ENCODE measurements at regions not wholly inside any gene's neighbourhood (a gene's known extent, or its start where the extent isn't known, plus 50 kb on each side); places are given as distances from the start of the nearest gene placed in this dataset.

- no peaks in the 10 kb centered on the region for H3K36me3 Mint-ChIP-seq
- peaks cover 5% of the 10 kb centered on the region for H3K27me3 Mint-ChIP-seq
- DNase-seq, result no peak
- no peak overlapping the region for H3K27ac Mint-ChIP-seq
- ATAC-seq (ENCODE audit: low read depth), result no peak
- H3K4me3 Mint-ChIP-seq, result no peak overlapping the region
- H3K9me3 Mint-ChIP-seq, result peaks cover 8% of the 10 kb centered on the region
- POLR2A ChIA-PET, result no interaction called here
- peaks cover 3% of the 10 kb centered on the region for H3K4me1 Mint-ChIP-seq
These were observed 119.4 kb upstream of the GADL1 start for GRCh38 chr3:31013843-31014242.

GRCh38 chr3:31014317-31015040, 120.0 kb upstream of the GADL1 start:
- Mint-ChIP-seq H3K4me3 (no peak overlapping the region), H3K27me3 (peaks cover 5% of the 10 kb centered on the region), H3K4me1 (no peaks in the 10 kb centered on the region), H3K27ac (no peak overlapping the region), H3K9me3 (peaks cover 5% of the 10 kb centered on the region), H3K36me3 (no peaks in the 10 kb centered on the region)
- no peak for ATAC-seq (ENCODE audit: low read depth)
- POLR2A ChIA-PET, result no interaction called here
- no peak for DNase-seq

GRCh38 chr3:31016196-31016595, 121.7 kb upstream of the GADL1 start:
- POLR2A ChIA-PET, result no interaction called here
- H3K4me3 Mint-ChIP-seq, result no peak overlapping the region
- no peaks in the 10 kb centered on the region for H3K4me1 Mint-ChIP-seq
- H3K27ac Mint-ChIP-seq, result no peak overlapping the region
- H3K27me3 Mint-ChIP-seq, result peaks cover 2% of the 10 kb centered on the region
- H3K9me3 Mint-ChIP-seq, result peaks cover 3% of the 10 kb centered on the region
- DNase-seq (no peak), ATAC-seq (ENCODE audit: low read depth) (no peak)
- H3K36me3 Mint-ChIP-seq, result no peaks in the 10 kb centered on the region

- H3K4me1 Mint-ChIP-seq, result no peaks in the 10 kb centered on the region
- H3K4me3 Mint-ChIP-seq, result no peak overlapping the region
- POLR2A ChIA-PET, result no interaction called here
- no peaks in the 10 kb centered on the region for H3K27me3 Mint-ChIP-seq
- no peak overlapping the region for H3K27ac Mint-ChIP-seq
- no peaks in the 10 kb centered on the region for H3K36me3 Mint-ChIP-seq
- peaks cover 4% of the 10 kb centered on the region for H3K9me3 Mint-ChIP-seq
- ATAC-seq (ENCODE audit: low read depth), result no peak
- DNase-seq, result no peak
These were observed 128.3 kb upstream of the GADL1 start for GRCh38 chr3:31022716-31023115.

GRCh38 chr3:31025541-31025940, 131.1 kb upstream of the GADL1 start:
- Mint-ChIP-seq H3K36me3 (no peaks in the 10 kb centered on the region), H3K4me1 (no peaks in the 10 kb centered on the region), H3K9me3 (peaks cover 2% of the 10 kb centered on the region), H3K4me3 (no peak overlapping the region), H3K27me3 (no peaks in the 10 kb centered on the region), H3K27ac (no peak overlapping the region)
- DNase-seq (no peak), ATAC-seq (ENCODE audit: low read depth) (no peak)
- POLR2A ChIA-PET, result no interaction called here

GRCh38 chr3:31027191-31027761, 132.8 kb upstream of the GADL1 start:
- DNase-seq (no peak), ATAC-seq (ENCODE audit: low read depth) (no peak)
- Mint-ChIP-seq H3K4me3 (no peak overlapping the region), H3K4me1 (no peaks in the 10 kb centered on the region), H3K36me3 (no peaks in the 10 kb centered on the region), H3K9me3 (peaks cover 2% of the 10 kb centered on the region), H3K27me3 (no peaks in the 10 kb centered on the region), H3K27ac (no peak overlapping the region)
- POLR2A ChIA-PET, result no interaction called here

- no peak overlapping the region for H3K4me3 Mint-ChIP-seq
- H3K27me3 Mint-ChIP-seq, result no peaks in the 10 kb centered on the region
These were observed 133.5 kb upstream of the GADL1 start for GRCh38 chr3:31027914-31028313.

GRCh38 chr3:31028766-31029165, 134.3 kb upstream of the GADL1 start:
- ATAC-seq (ENCODE audit: low read depth) (no peak), DNase-seq (no peak)
- POLR2A ChIA-PET, result no interaction called here
- Mint-ChIP-seq H3K9me3 (peaks cover 2% of the 10 kb centered on the region), H3K4me1 (no peaks in the 10 kb centered on the region), H3K27ac (no peak overlapping the region), H3K36me3 (no peaks in the 10 kb centered on the region), H3K4me3 (no peak overlapping the region), H3K27me3 (no peaks in the 10 kb centered on the region)

More at GRCh38 chr3:31027914-31028313, 133.5 kb upstream of the GADL1 start:
- ATAC-seq (ENCODE audit: low read depth), result no peak
- Mint-ChIP-seq H3K36me3 (no peaks in the 10 kb centered on the region), H3K4me1 (no peaks in the 10 kb centered on the region), H3K27ac (no peak overlapping the region), H3K9me3 (peaks cover 2% of the 10 kb centered on the region)
- POLR2A ChIA-PET, result no interaction called here
- DNase-seq, result no peak

GRCh38 chr3:31029706-31030105, 135.2 kb upstream of the GADL1 start:
- Mint-ChIP-seq H3K27ac (no peak overlapping the region), H3K4me1 (no peaks in the 10 kb centered on the region), H3K9me3 (peaks cover 2% of the 10 kb centered on the region), H3K4me3 (no peak overlapping the region), H3K36me3 (no peaks in the 10 kb centered on the region), H3K27me3 (no peaks in the 10 kb centered on the region)
- DNase-seq (no peak), ATAC-seq (ENCODE audit: low read depth) (no peak)
- POLR2A ChIA-PET, result interaction anchor here (0.6 kb wide), 1 partner anchor 97 kb away, joined by 6 read pairs; no protein-coding TSS in a partner anchor

- H3K4me1 Mint-ChIP-seq, result no peaks in the 10 kb centered on the region
- peaks cover 2% of the 10 kb centered on the region for H3K9me3 Mint-ChIP-seq
- H3K4me3 Mint-ChIP-seq, result no peak overlapping the region
- DNase-seq (no peak), ATAC-seq (ENCODE audit: low read depth) (no peak)
- no peaks in the 10 kb centered on the region for H3K27me3 Mint-ChIP-seq
- no peaks in the 10 kb centered on the region for H3K36me3 Mint-ChIP-seq
- H3K27ac Mint-ChIP-seq, result no peak overlapping the region
- POLR2A ChIA-PET, result no interaction called here
These were observed 141.2 kb upstream of the GADL1 start for GRCh38 chr3:31035681-31036080.

GRCh38 chr3:31038086-31038739, 143.8 kb upstream of the GADL1 start:
- DNase-seq (no peak), ATAC-seq (ENCODE audit: low read depth) (no peak)
- H3K27me3 Mint-ChIP-seq, result no peaks in the 10 kb centered on the region
- H3K4me3 Mint-ChIP-seq, result no peak overlapping the region
- H3K9me3 Mint-ChIP-seq, result peaks cover 5% of the 10 kb centered on the region
- H3K36me3 Mint-ChIP-seq, result no peaks in the 10 kb centered on the region
- no peak overlapping the region for H3K27ac Mint-ChIP-seq
- POLR2A ChIA-PET, result no interaction called here
- H3K4me1 Mint-ChIP-seq, result no peaks in the 10 kb centered on the region

GRCh38 chr3:31039145-31039544, 144.7 kb upstream of the GADL1 start:
- H3K4me3 Mint-ChIP-seq, result no peak overlapping the region
- no peak for ATAC-seq (ENCODE audit: low read depth)
- no peaks in the 10 kb centered on the region for H3K4me1 Mint-ChIP-seq
- H3K27me3 Mint-ChIP-seq, result no peaks in the 10 kb centered on the region
- peaks cover 8% of the 10 kb centered on the region for H3K9me3 Mint-ChIP-seq
- no peaks in the 10 kb centered on the region for H3K36me3 Mint-ChIP-seq
- no peak overlapping the region for H3K27ac Mint-ChIP-seq
- POLR2A ChIA-PET, result no interaction called here
- DNase-seq, result no peak

- no peaks in the 10 kb centered on the region for H3K36me3 Mint-ChIP-seq
- H3K4me3 Mint-ChIP-seq, result no peak overlapping the region
- POLR2A ChIA-PET, result no interaction called here
- no peak for ATAC-seq (ENCODE audit: low read depth)
- peaks cover 6% of the 10 kb centered on the region for H3K9me3 Mint-ChIP-seq
- no peaks in the 10 kb centered on the region for H3K4me1 Mint-ChIP-seq
- H3K27ac Mint-ChIP-seq, result no peak overlapping the region
- H3K27me3 Mint-ChIP-seq, result no peaks in the 10 kb centered on the region
- DNase-seq, result no peak
These were observed 146.9 kb upstream of the GADL1 start for GRCh38 chr3:31041161-31041978.
